D721Med (cell line): ENCODE measurements at regions not wholly inside any gene's neighbourhood (a gene's known extent, or its start where the extent isn't known, plus 50 kb on each side); places are given as distances from the start of the nearest gene placed in this dataset.
"Not testable (repeated sequence)": the region's sequence is repeated elsewhere in the genome, so short reads cannot be mapped to it uniquely, and the experiment has no call there.

ENCODE experiments used
- DNase-seq: peaks from one replicate; pipeline ENCODE4 v3.0.0; 2011; ENCODE audit warnings: low spot score; ENCODE audit not compliant: insufficient read length
- FAIRE-seq: peaks from 2 replicates; lab custom pipeline; 2011; peaks lifted over from hg19 to GRCh38; lab: Jason Lieb, UNC
- CTCF ChIP-seq: IDR thresholded peaks from 2 replicates; pipeline ENCODE4 v1.5.1; 2012; ENCODE audit warnings: mild to moderate bottlenecking, control low read depth; ENCODE audit not compliant: insufficient read depth; ENCODE audit errors: missing control alignments

- not testable (repeated sequence) for FAIRE-seq, DNase-seq
Observed at GRCh38 chr14:34381304-34381703, 80.7 kb downstream of the SPTSSA start.

DNA sequence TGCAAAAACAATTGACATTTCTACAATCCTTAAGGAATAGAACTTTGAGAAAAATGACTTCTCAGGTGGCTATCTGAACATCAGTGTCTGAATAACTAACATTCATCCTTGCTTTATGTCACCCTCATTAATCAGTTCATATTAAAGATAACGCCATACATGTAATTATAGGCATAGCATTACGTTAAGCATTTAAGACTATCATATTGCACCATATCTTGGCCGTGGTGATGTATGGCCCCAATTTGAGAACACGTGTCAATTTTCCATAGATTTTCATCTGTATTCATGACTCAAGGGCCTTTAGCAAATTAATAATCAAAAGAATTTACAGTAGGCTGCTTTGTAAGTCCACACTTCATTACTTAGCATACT lies 81.6 kb downstream of the SPTSSA start:
- FAIRE-seq (no peak), DNase-seq (no peak)
- TF ChIP-seq CTCF, result no peak

- FAIRE-seq (no peak), DNase-seq (no peak)
- TF ChIP-seq CTCF, result no peak
Observed at GRCh38 chr14:34379816-34380470, 82.1 kb downstream of the SPTSSA start.

GRCh38 chr14:34376649-34377267 lies 85.3 kb downstream of the SPTSSA start:
- no peak for TF ChIP-seq CTCF
- FAIRE-seq (no peak), DNase-seq (no peak)

DNA sequence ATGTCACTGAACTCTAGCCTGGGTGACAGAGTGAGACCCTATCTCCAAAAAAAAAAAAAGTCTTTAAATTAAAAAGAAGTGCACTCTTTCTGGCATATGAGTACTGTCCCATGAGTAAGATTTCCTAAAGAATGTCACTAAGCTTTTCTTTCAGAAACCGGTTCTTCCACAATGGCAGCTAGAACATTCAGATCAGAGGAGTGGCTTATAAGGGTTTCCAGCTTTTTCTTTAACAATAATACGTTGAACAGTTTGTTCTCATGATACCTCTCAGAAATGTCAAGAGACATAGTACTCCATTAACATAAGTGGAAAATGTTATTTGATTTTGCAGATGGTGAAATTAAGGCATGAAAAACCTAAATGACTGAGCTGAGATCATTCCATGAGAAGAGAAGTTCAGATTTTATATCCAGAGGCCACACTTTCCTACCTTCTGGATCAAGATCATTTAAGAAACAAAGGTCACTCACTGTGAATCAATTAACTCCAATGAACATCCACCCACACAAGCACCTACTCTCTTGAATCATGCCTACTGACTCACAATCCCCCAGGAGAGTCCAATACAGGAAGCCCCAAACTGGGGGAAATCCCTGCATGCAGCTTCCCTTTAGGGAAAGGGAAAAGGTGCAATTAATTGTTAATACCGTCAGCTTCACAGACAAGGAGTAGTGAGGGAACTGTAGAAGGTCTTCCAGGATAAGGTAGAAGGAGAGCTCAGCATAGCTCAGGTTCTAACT lies 86.9 kb downstream of the SPTSSA start:
- no peak for TF ChIP-seq CTCF
- DNase-seq, result no peak
- FAIRE-seq, result no peak

GRCh38 chr14:34373191-34373590 lies 88.8 kb downstream of the SPTSSA start:
- FAIRE-seq, result no peak
- DNase-seq, result no peak
- TF ChIP-seq CTCF, result no peak

DNA sequence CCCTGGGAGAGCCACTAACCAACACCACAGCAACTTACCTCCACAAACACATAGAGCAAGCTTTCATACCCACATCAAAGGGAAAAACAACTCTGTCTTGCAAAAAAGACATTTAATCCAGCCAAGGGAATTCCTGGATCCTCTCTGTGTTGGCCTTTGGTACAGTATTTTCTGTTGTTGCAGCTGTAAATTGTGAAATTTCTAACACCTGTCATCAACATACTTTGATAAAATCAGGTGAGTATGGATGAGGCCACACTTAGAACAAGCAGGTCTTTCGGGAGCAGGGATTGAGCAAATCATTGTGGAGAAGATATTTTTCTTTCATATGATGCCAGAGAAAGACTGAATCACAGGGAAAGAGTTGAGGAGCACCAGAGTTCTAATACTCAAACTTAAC lies 89.3 kb downstream of the SPTSSA start:
- FAIRE-seq, result no peak
- no peak for TF ChIP-seq CTCF
- DNase-seq, result no peak
